B cell (primary cell): ENCODE measurements at regions not wholly inside any gene's neighbourhood (a gene's known extent, or its start where the extent isn't known, plus 50 kb on each side); places are given as distances from the start of the nearest gene placed in this dataset.

Source experiments
- ATAC-seq: fragments of 200-7000 bp; cut with Tn5 transposase; one replicate; pipeline ENCODE4 v1.10.0; 2021; ENCODE audit warnings: low read depth, mild to moderate bottlenecking, moderate number of reproducible peaks, moderate library complexity
- CTCF ChIA-PET: fragments of 350-600 bp; sonication (Branson Sonifier 250); formaldehyde crosslinking; loops from one replicate; lab custom pipeline; 2021; ENCODE audit warnings: antibody characterized with exemption, inconsistent platforms; lab: Charles Lee
- POLR2A ChIA-PET: fragments of 350-600 bp; sonication (Branson Sonifier 250); formaldehyde crosslinking; loops from one replicate; lab custom pipeline; 2021; ENCODE audit warnings: antibody characterized with exemption; lab: Charles Lee
- DNase-seq: peaks from one replicate; pipeline ENCODE4 v3.0.0; 2013
- H2AFZ ChIP-seq: 2 replicates; pipeline ENCODE4 v1.6.1; 2012; ENCODE audit warnings: mild to moderate bottlenecking, low read depth, low read length; ENCODE audit not compliant: insufficient read depth, poor library complexity, severe bottlenecking
- H3K27ac ChIP-seq, 2 donors: 1 replicate in 1 of 2; 2 replicates in 1 of 2; pipeline ENCODE4 v1.5.1; 2012 to 2013; ENCODE audit warnings: low read length in 2 of 2, mild to moderate bottlenecking in 2 of 2, moderate library complexity in 1 of 2
- H3K27me3 ChIP-seq, 4 experiments: fragments of 200-600 bp in 1 of 4; sonication (generic) in 1 of 4; replicated peaks in 1 of 4; 1 replicate in 2 of 4; 2 replicates in 2 of 4; pipeline versions ENCODE4 v1.6.1 to v1.7.0; 2013 to 2016; ENCODE audit warnings: low read length in 3 of 4, mild to moderate bottlenecking in 2 of 4, mixed read lengths in 1 of 4, moderate library complexity in 1 of 4; ENCODE audit not compliant: insufficient read depth in 4 of 4, control insufficient read depth in 3 of 4; ENCODE audit errors: control extremely low read depth in 1 of 4
- H3K36me3 ChIP-seq, 2 experiments: replicated peaks in 1 of 2; 1 replicate in 1 of 2; 2 replicates in 1 of 2; pipeline versions ENCODE4 v1.6.1 to v1.7.1; 2013; ENCODE audit warnings: low read length in 1 of 2; ENCODE audit not compliant: insufficient read depth in 2 of 2, control insufficient read depth in 1 of 2; ENCODE audit errors: control extremely low read depth in 1 of 2, extremely low read depth in 1 of 2
- H3K4me1 ChIP-seq, 2 donors: fragments of 200-600 bp in 1 of 2; sonication (generic) in 1 of 2; 1 replicate in 1 of 2; 2 replicates in 1 of 2; pipeline versions ENCODE4 v1.5.1 to v1.6.1; 2013 to 2017; ENCODE audit warnings: low read length in 2 of 2; ENCODE audit not compliant: control insufficient read depth in 2 of 2, insufficient read depth in 2 of 2
- H3K4me2 ChIP-seq: replicated peaks from 2 replicates; pipeline ENCODE3; 2012; ENCODE audit warnings: mild to moderate bottlenecking, low read depth, low read length; ENCODE audit not compliant: poor library complexity, severe bottlenecking
- H3K4me3 ChIP-seq, 5 experiments: fragments of 200-600 bp in 1 of 5; sonication (generic) in 1 of 5; 1 replicate in 3 of 5; 2 replicates in 2 of 5; pipeline versions ENCODE4 v1.5.1 to v1.7.0; 2011 to 2016; ENCODE audit warnings: low read length in 4 of 5, mild to moderate bottlenecking in 4 of 5, low read depth in 2 of 5, control low read depth in 1 of 5, moderate library complexity in 1 of 5; ENCODE audit not compliant: insufficient read depth in 1 of 5; ENCODE audit errors: control extremely low read depth in 1 of 5, extremely low read depth in 1 of 5
- H3K79me2 ChIP-seq: fragments of 200-600 bp; sonication (generic); one replicate; pipeline ENCODE4 v1.6.0; 2016; ENCODE audit warnings: low read length; ENCODE audit not compliant: control insufficient read depth, insufficient read depth
- H3K9ac ChIP-seq: fragments of 200-600 bp; sonication (generic); 2 replicates; pipeline ENCODE4 v1.6.1; 2017; ENCODE audit warnings: mild to moderate bottlenecking, low read length, moderate library complexity
- H3K9me3 ChIP-seq, 3 donors: one replicate each; pipeline versions ENCODE4 v1.6.1 to v1.7.1; 2013; ENCODE audit warnings: low read length in 2 of 3; ENCODE audit not compliant: control insufficient read depth in 2 of 3, insufficient read depth in 1 of 3; ENCODE audit errors: control extremely low read depth in 1 of 3
- H4K20me1 ChIP-seq: 2 replicates; pipeline ENCODE4 v1.6.0; 2012; ENCODE audit warnings: mild to moderate bottlenecking, low read length; ENCODE audit not compliant: insufficient read depth, control insufficient read depth, poor library complexity, severe bottlenecking
- H3K27ac Mint-ChIP-seq: one replicate; pipeline ENCODE4 v1.8.0; 2021; ENCODE audit warnings: mixed read lengths
- H3K27me3 Mint-ChIP-seq: one replicate; pipeline ENCODE4 v1.8.0; 2021; ENCODE audit warnings: mixed read lengths
- H3K4me1 Mint-ChIP-seq: one replicate; pipeline ENCODE4 v1.8.0; 2021; ENCODE audit warnings: mixed read lengths
- H3K4me3 Mint-ChIP-seq: one replicate; pipeline ENCODE4 v1.8.0; 2021; ENCODE audit warnings: mixed read lengths
- H3K9me3 Mint-ChIP-seq: one replicate; pipeline ENCODE4 v1.8.0; 2022; ENCODE audit warnings: mixed read lengths; ENCODE audit not compliant: insufficient read depth
- EZH2 ChIP-seq: IDR thresholded peaks from 2 replicates; pipeline ENCODE4 v1.6.1; 2012; ENCODE audit warnings: borderline replicate concordance, low read depth, mild to moderate bottlenecking, moderate library complexity, low read length; ENCODE audit not compliant: insufficient read depth, poor library complexity, severe bottlenecking
- WGBS: methylation state at CpG from one replicate; pipeline ENCODE4 v1.1.5; 2013; ENCODE audit warnings: missing lambda C conversion rate; ENCODE audit not compliant: insufficient coverage; 5-methylcytosine and 5-hydroxymethylcytosine counted together
- intact Hi-C: fragments of 100-400 bp; cut with micrococcal nuclease; formaldehyde crosslinking; loops from one replicate; pipeline ENCODE4 v1.10.0; 2022
- TF ChIP-seq, protein P1 (sequence below): fragments of 200-600 bp; IDR thresholded peaks from one replicate; pipeline ENCODE4 v1.8.0; 2022; ENCODE audit warnings: antibody characterized with exemption, mild to moderate bottlenecking

DNA sequence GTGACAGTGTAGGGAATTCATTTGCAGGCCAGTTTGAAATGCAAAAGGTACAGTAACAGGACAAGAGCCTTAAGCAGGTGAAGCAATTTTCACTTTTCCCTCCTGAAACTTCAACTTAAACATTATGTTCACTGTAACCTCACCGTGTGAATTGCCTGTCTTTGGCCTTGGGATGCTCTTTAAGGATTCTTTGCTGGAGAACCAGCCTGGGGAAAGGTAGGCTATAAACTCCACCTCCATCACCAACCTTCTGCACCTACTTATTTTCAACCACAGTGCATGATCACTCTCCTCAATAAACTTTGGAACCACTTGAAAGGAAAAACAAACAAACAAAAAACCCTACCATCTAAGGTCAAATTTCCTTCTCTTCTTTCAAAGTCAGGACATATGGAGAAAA lies 300.5 kb downstream of the TLE1 start:
- Mint-ChIP-seq H3K4me3 (no peak overlapping the region), H3K4me1 (no peaks in the 10 kb centered on the region), H3K27me3 (peaks cover 3% of the 10 kb centered on the region), H3K27ac (no peak overlapping the region), H3K9me3 (no peaks in the 10 kb centered on the region)
- Histone ChIP-seq H4K20me1 (no peaks in the 10 kb centered on the region), H2AFZ (no peak overlapping the region), H3K4me3 (no peak overlapping the region), H3K79me2 (no peaks in the 10 kb centered on the region), H3K4me2 (no peak overlapping the region), H3K9ac (no peak overlapping the region), H3K27me3 (peaks cover 0 to 3% (median 0%) of the 10 kb centered on the region in 4 experiments), H3K9me3 (no peaks in the 10 kb centered on the region), H3K4me1 (no peaks in the 10 kb centered on the region), H3K36me3 (no peaks in the 10 kb centered on the region), H3K27ac (no peak overlapping the region)
- DNase-seq (no peak), ATAC-seq (no peak)
- POLR2A ChIA-PET, result no interaction called here
- intact Hi-C loops, result no loop called here
- CTCF ChIA-PET, result no interaction called here
- no CpG with 5 or more reads among the region's 1 CpG for WGBS
- TF ChIP-seq EZH2, result no peak
- TF ChIP-seq, protein P1, sequence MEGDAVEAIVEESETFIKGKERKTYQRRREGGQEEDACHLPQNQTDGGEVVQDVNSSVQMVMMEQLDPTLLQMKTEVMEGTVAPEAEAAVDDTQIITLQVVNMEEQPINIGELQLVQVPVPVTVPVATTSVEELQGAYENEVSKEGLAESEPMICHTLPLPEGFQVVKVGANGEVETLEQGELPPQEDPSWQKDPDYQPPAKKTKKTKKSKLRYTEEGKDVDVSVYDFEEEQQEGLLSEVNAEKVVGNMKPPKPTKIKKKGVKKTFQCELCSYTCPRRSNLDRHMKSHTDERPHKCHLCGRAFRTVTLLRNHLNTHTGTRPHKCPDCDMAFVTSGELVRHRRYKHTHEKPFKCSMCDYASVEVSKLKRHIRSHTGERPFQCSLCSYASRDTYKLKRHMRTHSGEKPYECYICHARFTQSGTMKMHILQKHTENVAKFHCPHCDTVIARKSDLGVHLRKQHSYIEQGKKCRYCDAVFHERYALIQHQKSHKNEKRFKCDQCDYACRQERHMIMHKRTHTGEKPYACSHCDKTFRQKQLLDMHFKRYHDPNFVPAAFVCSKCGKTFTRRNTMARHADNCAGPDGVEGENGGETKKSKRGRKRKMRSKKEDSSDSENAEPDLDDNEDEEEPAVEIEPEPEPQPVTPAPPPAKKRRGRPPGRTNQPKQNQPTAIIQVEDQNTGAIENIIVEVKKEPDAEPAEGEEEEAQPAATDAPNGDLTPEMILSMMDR, result no peak

DNA sequence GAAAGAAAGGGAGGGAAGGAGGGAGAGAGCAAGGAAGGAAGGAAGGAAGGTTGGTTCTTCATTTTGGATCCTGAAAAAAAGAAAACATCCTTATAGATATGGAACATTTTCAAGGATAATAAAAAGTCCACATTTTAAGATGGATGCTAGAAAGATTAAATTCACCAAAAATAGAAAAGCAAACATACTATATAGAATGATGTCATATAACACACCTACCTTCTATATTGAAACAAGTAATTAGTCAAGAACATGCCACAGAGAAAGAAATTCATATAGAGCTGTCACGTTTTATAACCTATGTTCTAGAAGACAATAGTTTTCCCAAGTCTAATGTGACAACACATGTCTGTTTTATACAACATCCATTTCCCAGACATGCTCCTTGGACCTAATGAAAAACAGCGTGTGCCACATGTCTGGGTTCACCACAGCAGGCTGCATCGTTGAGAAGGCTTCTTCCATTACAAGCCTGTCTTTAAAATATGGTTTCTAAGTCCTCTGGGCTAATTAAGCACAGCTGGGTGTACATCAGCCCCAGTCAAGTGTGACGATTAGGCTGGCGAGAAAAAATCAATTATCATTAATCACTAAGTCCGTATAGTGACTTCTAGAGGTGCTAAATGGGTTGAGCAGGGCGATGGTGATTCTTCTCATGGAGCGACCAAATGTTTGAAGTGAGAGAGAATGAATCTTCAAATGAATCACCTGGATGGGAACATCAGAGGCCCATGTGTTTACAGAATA lies 301.8 kb downstream of the TLE1 start:
- Histone ChIP-seq H2AFZ (no peak overlapping the region), H3K27me3 (peaks cover 0 to 3% (median 0%) of the 10 kb centered on the region in 4 experiments), H3K4me1 (no peaks in the 10 kb centered on the region), H3K4me3 (no peak overlapping the region), H3K9ac (no peak overlapping the region), H3K36me3 (no peaks in the 10 kb centered on the region), H3K79me2 (no peaks in the 10 kb centered on the region), H3K9me3 (no peaks in the 10 kb centered on the region), H4K20me1 (no peaks in the 10 kb centered on the region), H3K4me2 (no peak overlapping the region), H3K27ac (no peak overlapping the region)
- Mint-ChIP-seq H3K4me1 (no peaks in the 10 kb centered on the region), H3K4me3 (no peak overlapping the region), H3K9me3 (no peaks in the 10 kb centered on the region), H3K27me3 (peaks cover 3% of the 10 kb centered on the region), H3K27ac (no peak overlapping the region)
- DNase-seq (no peak), ATAC-seq (no peak)
- CTCF ChIA-PET, result no interaction called here
- no peak for TF ChIP-seq EZH2
- TF ChIP-seq, protein P1, result no peak
- POLR2A ChIA-PET, result no interaction called here
- 83% methylated on average over 5 of the region's 8 CpGs for WGBS
- intact Hi-C loops, result no loop called here
